Breast epithelium (tissue), 4 donors: ENCODE measurements at regions not wholly inside any gene's neighbourhood (a gene's known extent, or its start where the extent isn't known, plus 50 kb on each side); places are given as distances from the start of the nearest gene placed in this dataset.

ENCODE experiments used
- DNase-seq, 2 donors: peaks; one replicate each; pipeline ENCODE4 v3.0.0-alpha.2; 2019; ENCODE audit warnings: low spot score in 2 of 2
- H3K27ac ChIP-seq, 2 donors: fragments of 200-600 bp; sonication (generic) in 1 of 2; one replicate each; pipeline ENCODE4 v1.5.1; 2016 to 2019; ENCODE audit warnings: mild to moderate bottlenecking in 1 of 2
- H3K27me3 ChIP-seq, 2 donors: fragments of 200-600 bp; sonication (generic) in 1 of 2; one replicate each; pipeline versions ENCODE4 v1.5.1 to v1.6.0; 2017 to 2019; ENCODE audit warnings: control low read depth in 1 of 2, mild to moderate bottlenecking in 1 of 2
- H3K36me3 ChIP-seq: fragments of 200-600 bp; one replicate; pipeline ENCODE4 v1.5.1; 2019
- H3K4me1 ChIP-seq, 2 donors: fragments of 200-600 bp; sonication (generic); one replicate each; pipeline ENCODE4 v1.5.1; 2016 to 2019; ENCODE audit warnings: control low read depth in 1 of 2
- H3K4me3 ChIP-seq, 3 donors: fragments of 200-600 bp; sonication (generic); 1 replicate in 2 of 3; 2 replicates in 1 of 3; pipeline ENCODE4 v1.5.1; 2016 to 2019; ENCODE audit warnings: mild to moderate bottlenecking in 3 of 3, moderate library complexity in 2 of 3
- H3K9me3 ChIP-seq, 2 donors: fragments of 200-600 bp; sonication (generic) in 1 of 2; one replicate each; pipeline ENCODE4 v1.5.1; 2016 to 2019; ENCODE audit warnings: control low read depth in 1 of 2
- POLR2A ChIP-seq: fragments of 450-650 bp; IDR thresholded peaks from one replicate; pipeline ENCODE4 v1.6.1; 2016; ENCODE audit warnings: antibody characterized with exemption, mild to moderate bottlenecking, moderate library complexity
- POLR2AphosphoS5 ChIP-seq, 3 donors: sonication (generic); formaldehyde crosslinking; IDR thresholded peaks; one replicate each; pipeline ENCODE4 v1.6.1; 2017; ENCODE audit warnings: antibody characterized with exemption in 3 of 3
- intact Hi-C: fragments of 100-400 bp; cut with DNase I; formaldehyde crosslinking; loops from one replicate; pipeline ENCODE4 v1.15.1; 2023; ENCODE audit warnings: low total_unique reads
- TF ChIP-seq, protein P1 (sequence below), 3 donors: fragments of 450-650 bp; IDR thresholded peaks; one replicate each; pipeline ENCODE4 v1.5.1; 2016 to 2017; ENCODE audit warnings: antibody characterized with exemption in 3 of 3, mild to moderate bottlenecking in 3 of 3, moderate library complexity in 3 of 3

DNA sequence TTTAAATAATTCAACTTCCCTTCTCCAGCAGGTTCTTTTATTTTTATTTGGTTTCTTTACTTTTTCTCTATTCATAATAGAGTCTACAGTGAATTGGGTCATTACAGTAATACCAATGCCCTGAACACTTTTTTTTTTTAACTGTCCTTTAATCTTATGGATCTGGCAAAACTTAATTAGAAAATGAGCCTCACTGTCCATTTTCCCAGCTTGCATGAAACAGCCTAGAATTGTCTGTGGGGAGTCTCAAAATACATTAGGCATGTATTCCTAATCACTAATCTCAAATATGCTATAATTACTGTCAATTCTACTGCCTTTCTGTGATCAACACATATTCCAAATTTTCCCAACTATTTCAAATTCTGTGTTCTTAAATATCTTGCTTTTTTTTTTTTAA is 406.8 kb downstream of the ANXA1 start:
- H3K4me1 ChIP-seq: no peaks in the 10 kb centered on the region
- H3K27ac ChIP-seq: no peak overlapping the region
- H3K27me3 ChIP-seq: no peaks in the 10 kb centered on the region
- no peak overlapping the region for H3K4me3 ChIP-seq
- no peaks in the 10 kb centered on the region for H3K9me3 ChIP-seq
- TF ChIP-seq POLR2A (no peak), POLR2AphosphoS5 (IDR thresholded peaks at IDR 0.05) (no peak)
- TF ChIP-seq, protein P1, sequence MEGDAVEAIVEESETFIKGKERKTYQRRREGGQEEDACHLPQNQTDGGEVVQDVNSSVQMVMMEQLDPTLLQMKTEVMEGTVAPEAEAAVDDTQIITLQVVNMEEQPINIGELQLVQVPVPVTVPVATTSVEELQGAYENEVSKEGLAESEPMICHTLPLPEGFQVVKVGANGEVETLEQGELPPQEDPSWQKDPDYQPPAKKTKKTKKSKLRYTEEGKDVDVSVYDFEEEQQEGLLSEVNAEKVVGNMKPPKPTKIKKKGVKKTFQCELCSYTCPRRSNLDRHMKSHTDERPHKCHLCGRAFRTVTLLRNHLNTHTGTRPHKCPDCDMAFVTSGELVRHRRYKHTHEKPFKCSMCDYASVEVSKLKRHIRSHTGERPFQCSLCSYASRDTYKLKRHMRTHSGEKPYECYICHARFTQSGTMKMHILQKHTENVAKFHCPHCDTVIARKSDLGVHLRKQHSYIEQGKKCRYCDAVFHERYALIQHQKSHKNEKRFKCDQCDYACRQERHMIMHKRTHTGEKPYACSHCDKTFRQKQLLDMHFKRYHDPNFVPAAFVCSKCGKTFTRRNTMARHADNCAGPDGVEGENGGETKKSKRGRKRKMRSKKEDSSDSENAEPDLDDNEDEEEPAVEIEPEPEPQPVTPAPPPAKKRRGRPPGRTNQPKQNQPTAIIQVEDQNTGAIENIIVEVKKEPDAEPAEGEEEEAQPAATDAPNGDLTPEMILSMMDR (IDR thresholded peaks at IDR 0.05): no peak
- intact Hi-C loops: no loop called here
- H3K36me3 ChIP-seq: no peaks in the 10 kb centered on the region
- DNase-seq: no peak

DNA sequence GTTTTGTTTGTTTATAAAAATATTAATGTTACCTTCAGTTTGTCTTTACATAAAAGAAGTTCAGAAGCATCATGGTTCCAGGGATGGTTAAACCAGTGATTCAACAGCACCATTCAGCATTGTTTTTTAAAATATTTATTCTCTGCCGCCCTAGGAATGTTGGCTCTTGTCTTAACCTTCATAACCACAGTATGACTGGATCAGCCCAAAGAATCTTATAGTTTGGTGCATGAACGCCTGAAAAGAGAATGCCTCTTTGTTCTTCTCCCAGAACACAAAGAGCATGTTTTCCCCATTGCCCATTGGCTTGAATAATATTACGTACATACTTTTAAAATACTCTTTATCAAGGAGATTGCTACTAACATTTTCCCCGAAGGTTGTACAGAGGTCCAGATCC is 413.4 kb downstream of the ANXA1 start:
- no peak overlapping the region for H3K4me3 ChIP-seq
- no peak overlapping the region for H3K27ac ChIP-seq
- intact Hi-C loops: no loop called here
- TF ChIP-seq, protein P1 (IDR thresholded peaks at IDR 0.05): no peak
- no peak for TF ChIP-seq POLR2A
- no peak for TF ChIP-seq POLR2AphosphoS5 (IDR thresholded peaks at IDR 0.05)
- no peaks in the 10 kb centered on the region for H3K27me3 ChIP-seq
- no peak for DNase-seq
- H3K4me1 ChIP-seq: no peaks in the 10 kb centered on the region
- H3K36me3 ChIP-seq: no peaks in the 10 kb centered on the region
- no peaks in the 10 kb centered on the region for H3K9me3 ChIP-seq

DNA sequence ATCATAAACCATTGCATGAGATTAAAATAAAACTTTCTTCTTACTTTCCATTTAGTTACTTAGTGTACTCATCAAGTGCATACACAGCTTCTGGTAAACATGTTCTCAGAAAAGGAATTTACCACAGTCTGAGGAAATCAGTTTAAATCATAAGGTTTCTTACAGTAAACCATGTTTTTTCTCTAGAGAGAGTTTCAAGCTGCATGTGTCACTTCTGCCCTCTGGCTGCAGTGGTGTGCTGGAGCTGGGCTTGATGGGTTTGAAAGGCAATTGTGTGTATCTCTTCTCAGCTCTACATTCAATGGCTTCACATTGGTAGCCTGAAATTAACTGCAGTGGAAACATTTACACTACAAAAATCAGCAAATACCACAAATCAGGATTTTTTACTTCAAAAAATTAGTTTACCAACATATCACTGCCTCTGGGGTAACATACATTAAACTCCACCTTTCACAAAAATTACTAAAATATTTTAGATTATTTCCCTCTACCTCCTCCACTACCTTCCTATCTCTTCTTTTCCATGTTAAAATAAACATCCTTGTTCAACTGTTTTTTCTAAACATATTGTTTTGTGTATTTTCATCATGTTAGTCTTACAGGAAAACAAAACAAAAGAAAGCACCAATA is 414.3 kb downstream of the ANXA1 start:
- intact Hi-C loops: no loop called here
- TF ChIP-seq, protein P1 (IDR thresholded peaks at IDR 0.05): no peak
- TF ChIP-seq POLR2AphosphoS5 (IDR thresholded peaks at IDR 0.05): no peak

DNA sequence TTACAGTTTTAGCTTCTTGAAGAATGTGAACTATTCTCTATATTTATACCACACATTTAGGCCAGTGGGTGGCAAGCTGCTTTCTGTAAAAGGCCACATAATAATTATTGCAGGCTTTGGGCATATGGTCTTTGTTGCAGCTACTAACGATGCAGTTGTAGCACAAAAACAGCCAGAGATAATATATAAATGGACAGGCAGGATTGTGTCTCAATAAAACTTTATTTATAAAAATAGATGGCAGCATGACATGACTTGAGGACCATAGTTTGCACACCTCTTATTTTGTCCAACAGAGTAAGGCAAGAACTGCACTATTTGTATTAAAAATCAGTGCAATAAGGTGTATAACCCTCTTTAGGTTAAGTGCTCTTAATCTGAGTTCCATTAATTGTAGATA is 415.0 kb downstream of the ANXA1 start:
- H3K27ac ChIP-seq: no peak overlapping the region
- TF ChIP-seq POLR2AphosphoS5 (IDR thresholded peaks at IDR 0.05): no peak
- TF ChIP-seq POLR2A: no peak
- TF ChIP-seq, protein P1 (IDR thresholded peaks at IDR 0.05): no peak
- intact Hi-C loops: no loop called here

More for the DNA sequence above, 414.3 kb downstream of the ANXA1 start:
- DNase-seq: no peak
- Histone ChIP-seq H3K9me3 (no peaks in the 10 kb centered on the region), H3K27ac (no peak overlapping the region), H3K4me1 (no peaks in the 10 kb centered on the region), H3K36me3 (no peaks in the 10 kb centered on the region), H3K4me3 (no peak overlapping the region), H3K27me3 (no peaks in the 10 kb centered on the region)

DNA sequence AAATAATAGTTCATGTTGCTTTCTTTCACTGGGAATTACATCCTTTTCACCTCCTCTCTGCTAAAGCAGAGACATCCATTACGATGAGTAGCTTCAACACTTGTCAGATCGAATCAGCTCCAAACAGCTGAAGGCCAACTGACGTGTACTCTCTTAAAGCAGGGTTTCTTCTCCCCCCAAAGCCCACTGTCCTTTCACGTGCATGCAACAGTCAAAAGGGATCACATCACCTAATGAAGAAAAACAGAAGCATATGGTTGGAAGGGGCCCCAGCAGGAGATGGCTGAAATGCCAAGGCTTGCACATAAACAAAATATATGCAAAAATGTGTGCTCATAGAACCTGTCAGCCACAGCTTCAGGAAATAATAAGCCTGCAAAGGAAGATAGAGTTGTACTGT is 421.6 kb downstream of the ANXA1 start:
- Histone ChIP-seq H3K4me3 (no peak overlapping the region), H3K27me3 (no peaks in the 10 kb centered on the region), H3K4me1 (no peaks in the 10 kb centered on the region), H3K36me3 (no peaks in the 10 kb centered on the region), H3K27ac (no peak overlapping the region), H3K9me3 (no peaks in the 10 kb centered on the region)
- TF ChIP-seq, protein P1 (IDR thresholded peaks at IDR 0.05): no peak
- TF ChIP-seq POLR2AphosphoS5 (IDR thresholded peaks at IDR 0.05) (no peak), POLR2A (no peak)
- intact Hi-C loops: no loop called here
- DNase-seq: no peak

More for the DNA sequence above, 415.0 kb downstream of the ANXA1 start:
- Histone ChIP-seq H3K4me1 (no peaks in the 10 kb centered on the region), H3K4me3 (no peak overlapping the region), H3K9me3 (no peaks in the 10 kb centered on the region), H3K27me3 (no peaks in the 10 kb centered on the region), H3K36me3 (no peaks in the 10 kb centered on the region)
- no peak for DNase-seq
